SK-N-SH treated with all-trans-retinoic acid at 6 μM for 48 hours (cell line): ENCODE measurements at regions not wholly inside any gene's neighbourhood (a gene's known extent, or its start where the extent isn't known, plus 50 kb on each side); places are given as distances from the start of the nearest gene placed in this dataset.

Source experiments
- ATAC-seq: fragments of 200-7000 bp; cut with Tn5 transposase; 3 replicates; pipeline ENCODE4 v1.9.1; 2020; ENCODE audit warnings: mild to moderate bottlenecking, moderate library complexity
- ARNTL ChIP-seq: fragments of 450-650 bp; formaldehyde crosslinking; IDR thresholded peaks from 2 replicates; pipeline ENCODE4 v1.5.0; 2020; ENCODE audit warnings: low read depth, mild to moderate bottlenecking, moderate library complexity, borderline replicate concordance
- ESRRG ChIP-seq: fragments of 250-450 bp; sonication (Bioruptor Pico); IDR thresholded peaks from 2 replicates; pipeline ENCODE4 v1.6.1; 2021; ENCODE audit warnings: mild to moderate bottlenecking
- GLIS3 ChIP-seq: fragments of 250-450 bp; sonication (Bioruptor Pico); IDR thresholded peaks from 2 replicates; pipeline ENCODE4 v1.5.0; 2020; ENCODE audit warnings: mild to moderate bottlenecking, moderate library complexity
- ISL1 ChIP-seq: fragments of 250-450 bp; sonication (Bioruptor Pico); IDR thresholded peaks from 2 replicates; pipeline ENCODE4 v2.1.2; 2022; ENCODE audit warnings: mild to moderate bottlenecking, moderate library complexity
- PPARA ChIP-seq: fragments of 250-450 bp; sonication (Bioruptor Pico); IDR thresholded peaks from 2 replicates; pipeline ENCODE4 v1.5.0; 2020; ENCODE audit warnings: mild to moderate bottlenecking, borderline replicate concordance
- RARB ChIP-seq: fragments of 250-450 bp; sonication (Bioruptor Pico); IDR thresholded peaks from 2 replicates; pipeline ENCODE4 v1.8.0; 2021; ENCODE audit warnings: mild to moderate bottlenecking, moderate library complexity
- SNAI2 ChIP-seq: fragments of 250-450 bp; sonication (Bioruptor Pico); IDR thresholded peaks from 2 replicates; pipeline ENCODE4 v1.5.0; 2020; ENCODE audit warnings: mild to moderate bottlenecking, moderate library complexity
- TCF4 ChIP-seq: fragments of 250-450 bp; sonication (Bioruptor Pico); IDR thresholded peaks from 2 replicates; pipeline ENCODE4 v1.8.0; 2021; ENCODE audit warnings: mild to moderate bottlenecking, moderate library complexity, borderline replicate concordance
- TOX ChIP-seq: fragments of 250-450 bp; sonication (Bioruptor Pico); IDR thresholded peaks from 2 replicates; pipeline ENCODE4 v1.8.0; 2021; ENCODE audit warnings: mild to moderate bottlenecking, moderate library complexity, borderline replicate concordance
- ZC3H10 ChIP-seq: fragments of 250-450 bp; sonication (Bioruptor Pico); IDR thresholded peaks from 2 replicates; pipeline ENCODE4 v1.5.1; 2021; ENCODE audit warnings: mild to moderate bottlenecking, moderate library complexity
- ZFP30 ChIP-seq: fragments of 450-650 bp; formaldehyde crosslinking; IDR thresholded peaks from 2 replicates; pipeline ENCODE4 v1.5.0; 2022; ENCODE audit warnings: mild to moderate bottlenecking, moderate library complexity
- ZNF565 ChIP-seq: fragments of 450-650 bp; formaldehyde crosslinking; conservative IDR thresholded peaks from 2 replicates; pipeline ENCODE4 v1.5.0; 2020; ENCODE audit warnings: low read depth, mild to moderate bottlenecking, moderate library complexity
- ZNF8 ChIP-seq: fragments of 450-650 bp; formaldehyde crosslinking; IDR thresholded peaks from 2 replicates; pipeline ENCODE4 v1.5.0; 2020; ENCODE audit warnings: mild to moderate bottlenecking, moderate library complexity
- TF ChIP-seq, protein P1 (sequence below): fragments of 250-450 bp; sonication (Bioruptor Pico); IDR thresholded peaks from 2 replicates; pipeline ENCODE4 v1.8.0; 2021; ENCODE audit warnings: low read depth, mild to moderate bottlenecking, moderate library complexity, borderline replicate concordance
- TF ChIP-seq, protein P2 (sequence below): fragments of 250-450 bp; sonication (Bioruptor Pico); IDR thresholded peaks from 2 replicates; pipeline ENCODE4 v1.5.0; 2020; ENCODE audit warnings: mild to moderate bottlenecking, moderate library complexity
- TF ChIP-seq, protein P3 (sequence below): fragments of 250-450 bp; sonication (Bioruptor Pico); IDR thresholded peaks from 2 replicates; pipeline ENCODE4 v1.8.0; 2020; ENCODE audit warnings: mild to moderate bottlenecking, moderate library complexity, borderline replicate concordance
- TF ChIP-seq, protein P4 (sequence below): fragments of 250-450 bp; sonication (Bioruptor Pico); IDR thresholded peaks from 2 replicates; pipeline ENCODE4 v1.5.1; 2020; ENCODE audit warnings: low read depth, mild to moderate bottlenecking, moderate library complexity

DNA sequence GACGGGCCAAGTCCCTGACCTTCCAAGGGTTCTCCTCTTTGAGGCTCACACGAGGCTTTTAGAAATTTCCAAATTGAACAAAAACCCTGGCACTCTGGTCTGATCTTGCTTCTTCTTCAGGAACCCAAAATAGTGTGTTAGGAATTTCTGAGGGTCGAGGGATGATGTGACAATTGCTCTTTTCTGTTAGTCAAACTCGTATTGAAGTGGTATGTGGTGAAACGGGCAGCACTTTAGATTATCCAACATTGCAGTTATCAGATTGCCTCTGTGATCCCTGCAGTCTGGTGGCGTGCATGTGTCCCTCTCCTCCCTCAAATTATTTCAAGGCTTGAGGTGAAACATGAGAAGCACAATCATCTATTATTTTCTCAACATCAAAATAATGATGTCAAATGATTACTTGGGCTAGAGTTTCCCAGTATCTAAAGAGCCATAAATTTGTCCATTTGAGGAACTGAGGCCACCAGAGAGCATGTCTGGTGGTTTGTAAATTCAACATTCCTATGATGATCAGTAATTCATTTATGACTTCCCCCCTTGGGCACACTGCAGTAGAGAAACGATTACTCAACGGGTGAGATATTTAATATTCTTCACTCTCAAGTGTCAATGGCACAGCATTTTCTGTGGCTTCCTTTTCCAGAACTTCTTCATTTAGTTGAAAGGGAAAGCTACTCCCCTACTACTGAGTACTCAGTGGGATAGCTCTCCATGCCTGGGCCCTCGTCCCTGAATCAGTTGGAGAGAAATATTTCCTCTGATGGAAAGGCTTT lies 308.6 kb upstream of the MAP3K7 start:
- ATAC-seq = no peak
- TF ChIP-seq PPARA (CRISPR knock-in tag) (no peak), ZFP30 (CRISPR knock-in tag) (no peak), GLIS3 (CRISPR knock-in tag) (no peak)
- TF ChIP-seq, protein P1, sequence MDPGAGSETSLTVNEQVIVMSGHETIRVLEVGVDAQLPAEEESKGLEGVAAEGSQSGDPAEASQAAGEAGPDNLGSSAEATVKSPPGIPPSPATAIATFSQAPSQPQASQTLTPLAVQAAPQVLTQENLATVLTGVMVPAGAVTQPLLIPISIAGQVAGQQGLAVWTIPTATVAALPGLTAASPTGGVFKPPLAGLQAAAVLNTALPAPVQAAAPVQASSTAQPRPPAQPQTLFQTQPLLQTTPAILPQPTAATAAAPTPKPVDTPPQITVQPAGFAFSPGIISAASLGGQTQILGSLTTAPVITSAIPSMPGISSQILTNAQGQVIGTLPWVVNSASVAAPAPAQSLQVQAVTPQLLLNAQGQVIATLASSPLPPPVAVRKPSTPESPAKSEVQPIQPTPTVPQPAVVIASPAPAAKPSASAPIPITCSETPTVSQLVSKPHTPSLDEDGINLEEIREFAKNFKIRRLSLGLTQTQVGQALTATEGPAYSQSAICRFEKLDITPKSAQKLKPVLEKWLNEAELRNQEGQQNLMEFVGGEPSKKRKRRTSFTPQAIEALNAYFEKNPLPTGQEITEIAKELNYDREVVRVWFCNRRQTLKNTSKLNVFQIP = no peak

- TF ChIP-seq TCF4 (CRISPR knock-in tag) (no peak), SNAI2 (CRISPR knock-in tag) (no peak), GLIS3 (CRISPR knock-in tag) (no peak), ZC3H10 (no peak), ISL1 (no peak), ZNF565 (CRISPR knock-in tag) (no peak), ZNF8 (CRISPR knock-in tag) (no peak)
- TF ChIP-seq, protein P2, sequence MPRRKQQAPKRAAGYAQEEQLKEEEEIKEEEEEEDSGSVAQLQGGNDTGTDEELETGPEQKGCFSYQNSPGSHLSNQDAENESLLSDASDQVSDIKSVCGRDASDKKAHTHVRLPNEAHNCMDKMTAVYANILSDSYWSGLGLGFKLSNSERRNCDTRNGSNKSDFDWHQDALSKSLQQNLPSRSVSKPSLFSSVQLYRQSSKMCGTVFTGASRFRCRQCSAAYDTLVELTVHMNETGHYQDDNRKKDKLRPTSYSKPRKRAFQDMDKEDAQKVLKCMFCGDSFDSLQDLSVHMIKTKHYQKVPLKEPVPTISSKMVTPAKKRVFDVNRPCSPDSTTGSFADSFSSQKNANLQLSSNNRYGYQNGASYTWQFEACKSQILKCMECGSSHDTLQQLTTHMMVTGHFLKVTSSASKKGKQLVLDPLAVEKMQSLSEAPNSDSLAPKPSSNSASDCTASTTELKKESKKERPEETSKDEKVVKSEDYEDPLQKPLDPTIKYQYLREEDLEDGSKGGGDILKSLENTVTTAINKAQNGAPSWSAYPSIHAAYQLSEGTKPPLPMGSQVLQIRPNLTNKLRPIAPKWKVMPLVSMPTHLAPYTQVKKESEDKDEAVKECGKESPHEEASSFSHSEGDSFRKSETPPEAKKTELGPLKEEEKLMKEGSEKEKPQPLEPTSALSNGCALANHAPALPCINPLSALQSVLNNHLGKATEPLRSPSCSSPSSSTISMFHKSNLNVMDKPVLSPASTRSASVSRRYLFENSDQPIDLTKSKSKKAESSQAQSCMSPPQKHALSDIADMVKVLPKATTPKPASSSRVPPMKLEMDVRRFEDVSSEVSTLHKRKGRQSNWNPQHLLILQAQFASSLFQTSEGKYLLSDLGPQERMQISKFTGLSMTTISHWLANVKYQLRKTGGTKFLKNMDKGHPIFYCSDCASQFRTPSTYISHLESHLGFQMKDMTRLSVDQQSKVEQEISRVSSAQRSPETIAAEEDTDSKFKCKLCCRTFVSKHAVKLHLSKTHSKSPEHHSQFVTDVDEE = no peak
- TF ChIP-seq, protein P3, sequence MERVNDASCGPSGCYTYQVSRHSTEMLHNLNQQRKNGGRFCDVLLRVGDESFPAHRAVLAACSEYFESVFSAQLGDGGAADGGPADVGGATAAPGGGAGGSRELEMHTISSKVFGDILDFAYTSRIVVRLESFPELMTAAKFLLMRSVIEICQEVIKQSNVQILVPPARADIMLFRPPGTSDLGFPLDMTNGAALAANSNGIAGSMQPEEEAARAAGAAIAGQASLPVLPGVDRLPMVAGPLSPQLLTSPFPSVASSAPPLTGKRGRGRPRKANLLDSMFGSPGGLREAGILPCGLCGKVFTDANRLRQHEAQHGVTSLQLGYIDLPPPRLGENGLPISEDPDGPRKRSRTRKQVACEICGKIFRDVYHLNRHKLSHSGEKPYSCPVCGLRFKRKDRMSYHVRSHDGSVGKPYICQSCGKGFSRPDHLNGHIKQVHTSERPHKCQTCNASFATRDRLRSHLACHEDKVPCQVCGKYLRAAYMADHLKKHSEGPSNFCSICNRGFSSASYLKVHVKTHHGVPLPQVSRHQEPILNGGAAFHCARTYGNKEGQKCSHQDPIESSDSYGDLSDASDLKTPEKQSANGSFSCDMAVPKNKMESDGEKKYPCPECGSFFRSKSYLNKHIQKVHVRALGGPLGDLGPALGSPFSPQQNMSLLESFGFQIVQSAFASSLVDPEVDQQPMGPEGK (CRISPR knock-in tag) = no peak
- no peak for ATAC-seq
Measured at GRCh38 chr6:90894285-90895130, 307.6 kb upstream of the MAP3K7 start.

DNA sequence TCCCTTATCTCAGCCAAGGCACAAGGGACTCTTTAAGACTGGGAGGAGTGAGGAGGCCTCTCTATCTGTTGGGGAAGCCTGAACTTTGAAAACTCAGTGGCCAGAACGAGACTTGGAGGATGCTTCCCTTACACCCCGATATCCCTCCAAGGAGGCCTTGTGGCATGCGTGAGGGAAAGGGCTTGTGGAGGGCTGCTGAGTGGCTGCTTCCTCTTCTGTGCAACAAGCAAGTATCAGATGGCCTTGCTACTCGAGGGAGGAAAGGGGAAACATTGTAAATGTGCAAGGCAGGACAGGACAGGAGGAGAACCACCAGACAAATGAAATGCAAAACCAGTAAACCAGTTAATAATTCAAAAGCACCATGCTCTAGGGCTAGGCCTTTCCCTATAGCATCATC lies 306.5 kb upstream of the MAP3K7 start:
- no peak for ATAC-seq

GRCh38 chr6:90892271-90892670 lies 305.4 kb upstream of the MAP3K7 start:
- no peak for TF ChIP-seq ZNF565 (CRISPR knock-in tag)
- TF ChIP-seq ESRRG (CRISPR knock-in tag) = no peak
- no peak for ATAC-seq

More for the DNA sequence above, 306.5 kb upstream of the MAP3K7 start:
- no peak for TF ChIP-seq ESRRG (CRISPR knock-in tag)

- TF ChIP-seq TOX (no peak), ARNTL (no peak), PPARA (CRISPR knock-in tag) (no peak), RARB (no peak), GLIS3 (CRISPR knock-in tag) (no peak), ZNF565 (CRISPR knock-in tag) (no peak), ZC3H10 (no peak)
- TF ChIP-seq, protein P4, sequence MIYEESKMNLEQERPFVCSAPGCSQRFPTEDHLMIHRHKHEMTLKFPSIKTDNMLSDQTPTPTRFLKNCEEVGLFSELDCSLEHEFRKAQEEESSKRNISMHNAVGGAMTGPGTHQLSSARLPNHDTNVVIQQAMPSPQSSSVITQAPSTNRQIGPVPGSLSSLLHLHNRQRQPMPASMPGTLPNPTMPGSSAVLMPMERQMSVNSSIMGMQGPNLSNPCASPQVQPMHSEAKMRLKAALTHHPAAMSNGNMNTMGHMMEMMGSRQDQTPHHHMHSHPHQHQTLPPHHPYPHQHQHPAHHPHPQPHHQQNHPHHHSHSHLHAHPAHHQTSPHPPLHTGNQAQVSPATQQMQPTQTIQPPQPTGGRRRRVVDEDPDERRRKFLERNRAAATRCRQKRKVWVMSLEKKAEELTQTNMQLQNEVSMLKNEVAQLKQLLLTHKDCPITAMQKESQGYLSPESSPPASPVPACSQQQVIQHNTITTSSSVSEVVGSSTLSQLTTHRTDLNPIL (CRISPR knock-in tag) = no peak
- ATAC-seq = no peak
Measured at GRCh38 chr6:90891355-90891754, 304.5 kb upstream of the MAP3K7 start.
